Upper lobe of left lung (tissue), 4 donors: ENCODE measurements at regions not wholly inside any gene's neighbourhood (a gene's known extent, or its start where the extent isn't known, plus 50 kb on each side); places are given as distances from the start of the nearest gene placed in this dataset.
A peak's percentile ranks its signal among the peaks of the same experiment; 100 is the strongest.

Source experiments
- CTCF ChIP-seq, 6 experiments: fragments of 450-650 bp in 4 of 6; fragments of 200-600 bp in 2 of 6; sonication (generic) in 2 of 6; IDR thresholded peaks; one replicate each; pipeline ENCODE4 v1.5.1; 2016 to 2019; ENCODE audit warnings: antibody characterized with exemption in 6 of 6
- POLR2A ChIP-seq, 4 donors: fragments of 450-650 bp; IDR thresholded peaks; one replicate each; pipeline ENCODE4 v1.5.1; 2016 to 2017; ENCODE audit warnings: antibody characterized with exemption in 4 of 4, mild to moderate bottlenecking in 2 of 4
- POLR2AphosphoS5 ChIP-seq, 2 donors: sonication (generic); formaldehyde crosslinking; IDR thresholded peaks; one replicate each; pipeline ENCODE4 v1.5.1; 2017; ENCODE audit warnings: antibody characterized with exemption in 2 of 2

DNA sequence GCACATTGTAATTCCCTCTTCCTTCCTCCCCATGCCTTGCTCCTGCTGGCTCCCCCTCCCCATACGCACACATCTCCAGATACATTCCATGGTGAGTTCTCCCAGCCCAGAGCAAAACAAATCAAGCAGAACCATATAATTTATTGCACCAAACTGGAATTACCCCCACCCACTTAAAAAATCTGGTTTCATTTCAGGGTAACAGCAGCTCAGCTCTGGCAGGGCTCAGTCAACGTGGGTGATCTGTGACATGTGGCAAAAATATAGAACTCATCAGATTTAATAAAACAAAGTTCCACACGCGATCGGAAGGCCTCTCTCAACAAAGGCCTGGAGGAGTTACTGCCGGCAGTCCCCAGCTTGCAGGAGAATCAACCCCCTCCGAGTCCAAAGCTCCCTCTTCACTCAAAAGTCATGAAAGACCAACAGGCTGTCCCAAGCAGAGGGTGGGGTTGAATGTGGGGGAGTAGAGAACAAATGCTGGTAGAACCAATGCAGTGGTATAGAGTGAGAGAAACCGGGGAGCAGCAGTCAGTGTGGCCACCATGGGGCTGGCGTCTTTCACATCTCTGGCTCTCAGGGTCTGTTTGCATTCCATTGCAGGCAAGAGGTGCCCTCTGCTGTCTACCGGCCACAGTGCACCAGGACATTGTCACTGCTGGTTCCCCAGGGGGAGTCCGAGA, 323.3 kb upstream of the NT5E start:
- TF ChIP-seq CTCF (IDR thresholded peaks at IDR 0.05), result peak in 4 of 6 experiments; percentile 15 to 51 (median 37)
- TF ChIP-seq POLR2A (IDR thresholded peaks at IDR 0.05), result no peak
- TF ChIP-seq POLR2AphosphoS5 (IDR thresholded peaks at IDR 0.05), result no peak
